ENCODE measurements at regions not wholly inside any gene's neighbourhood (a gene's known extent, or its start where the extent isn't known, plus 50 kb on each side); places are given as distances from the start of the nearest gene placed in this dataset.
A peak's percentile ranks its signal among the peaks of the same experiment; 100 is the strongest.

- H3K27ac Mint-ChIP-seq: no peak overlapping the region
Measured at GRCh38 chr2:239498576-239498975, 97.8 kb upstream of the HDAC4 start.

DNA sequence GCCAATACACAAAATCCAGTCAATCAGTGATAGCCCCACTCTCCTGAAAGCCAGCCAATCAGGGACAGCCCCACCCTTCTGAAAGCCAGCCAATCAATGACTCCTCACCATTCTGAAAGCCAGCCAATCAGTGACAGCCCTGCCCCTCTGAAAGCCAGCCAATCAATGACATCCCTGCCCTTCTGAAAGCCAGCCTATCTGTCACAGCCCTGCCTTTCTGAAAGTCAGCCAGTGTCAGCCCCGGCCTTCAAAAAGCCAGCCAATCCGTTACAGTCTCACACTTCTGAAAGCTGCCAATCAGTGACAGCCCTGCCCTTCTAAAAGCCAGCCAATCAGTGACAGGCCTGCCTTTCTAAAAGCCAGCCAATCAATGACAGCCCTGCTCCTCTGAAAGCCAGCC is 95.9 kb upstream of the HDAC4 start:
- no peaks in the 10 kb centered on the region for H3K9me3 ChIP-seq (ENCODE audit: low read depth)

More at GRCh38 chr2:239498576-239498975, 97.8 kb upstream of the HDAC4 start:
- H3K27ac ChIP-seq: no peak overlapping the region
- no peak overlapping the region for H3K9ac ChIP-seq
- no peaks in the 10 kb centered on the region for H3F3A ChIP-seq (ENCODE audit: low read depth)
- no peaks in the 10 kb centered on the region for H3K4me1 ChIP-seq
- peaks cover 9% of the 10 kb centered on the region for H3K9me3 Mint-ChIP-seq
- no peak overlapping the region for H3K4me3 ChIP-seq
- H3K4me2 ChIP-seq: no peak overlapping the region
- TF ChIP-seq, protein P1, sequence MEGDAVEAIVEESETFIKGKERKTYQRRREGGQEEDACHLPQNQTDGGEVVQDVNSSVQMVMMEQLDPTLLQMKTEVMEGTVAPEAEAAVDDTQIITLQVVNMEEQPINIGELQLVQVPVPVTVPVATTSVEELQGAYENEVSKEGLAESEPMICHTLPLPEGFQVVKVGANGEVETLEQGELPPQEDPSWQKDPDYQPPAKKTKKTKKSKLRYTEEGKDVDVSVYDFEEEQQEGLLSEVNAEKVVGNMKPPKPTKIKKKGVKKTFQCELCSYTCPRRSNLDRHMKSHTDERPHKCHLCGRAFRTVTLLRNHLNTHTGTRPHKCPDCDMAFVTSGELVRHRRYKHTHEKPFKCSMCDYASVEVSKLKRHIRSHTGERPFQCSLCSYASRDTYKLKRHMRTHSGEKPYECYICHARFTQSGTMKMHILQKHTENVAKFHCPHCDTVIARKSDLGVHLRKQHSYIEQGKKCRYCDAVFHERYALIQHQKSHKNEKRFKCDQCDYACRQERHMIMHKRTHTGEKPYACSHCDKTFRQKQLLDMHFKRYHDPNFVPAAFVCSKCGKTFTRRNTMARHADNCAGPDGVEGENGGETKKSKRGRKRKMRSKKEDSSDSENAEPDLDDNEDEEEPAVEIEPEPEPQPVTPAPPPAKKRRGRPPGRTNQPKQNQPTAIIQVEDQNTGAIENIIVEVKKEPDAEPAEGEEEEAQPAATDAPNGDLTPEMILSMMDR (IDR thresholded peaks at IDR 0.05): no peak
- TF ChIP-seq EZH2phosphoT487 (IDR thresholded peaks at IDR 0.05) (no peak), EZH2 (IDR thresholded peaks at IDR 0.05) (no peak)
- H2AFZ ChIP-seq (replicated peaks): no peak overlapping the region
- no peaks in the 10 kb centered on the region for H3K9me3 ChIP-seq (ENCODE audit: low read depth)
- no peak overlapping the region for H3K4me3 Mint-ChIP-seq
- H4K20me1 ChIP-seq (ENCODE audit: low read depth): no peaks in the 10 kb centered on the region
- H3K36me3 ChIP-seq: no peaks in the 10 kb centered on the region
- no peaks in the 10 kb centered on the region for H3K36me3 Mint-ChIP-seq
- no peak for DNase-seq (ENCODE audit: low spot score)
- H3K27me3 ChIP-seq: no peaks in the 10 kb centered on the region
- H3K4me1 Mint-ChIP-seq: peaks cover 32% of the 10 kb centered on the region
- peaks cover 17% of the 10 kb centered on the region for H3K27me3 Mint-ChIP-seq (ENCODE audit: insufficient read depth, low read depth)
- no peaks in the 10 kb centered on the region for H3K79me2 ChIP-seq (ENCODE audit: low read depth)

GRCh38 chr2:239495791-239496233 is 95.0 kb upstream of the HDAC4 start:
- no peak overlapping the region for H2AFZ ChIP-seq (replicated peaks)
- Mint-ChIP-seq H3K4me1 (peaks cover 32% of the 10 kb centered on the region), H3K9me3 (peaks cover 9% of the 10 kb centered on the region), H3K4me3 (peak overlapping the region; percentile 66), H3K27ac (peak overlapping the region; percentile 25), H3K27me3 (ENCODE audit: insufficient read depth, low read depth) (peaks cover 21% of the 10 kb centered on the region), H3K36me3 (no peaks in the 10 kb centered on the region)
- H3K27me3 ChIP-seq: no peaks in the 10 kb centered on the region
- no peaks in the 10 kb centered on the region for H3K4me1 ChIP-seq
- H4K20me1 ChIP-seq (ENCODE audit: low read depth): no peaks in the 10 kb centered on the region
- no peaks in the 10 kb centered on the region for H3K9me3 ChIP-seq (ENCODE audit: low read depth)
- no peak overlapping the region for H3K4me2 ChIP-seq
- H3F3A ChIP-seq (ENCODE audit: low read depth): no peaks in the 10 kb centered on the region
- no peaks in the 10 kb centered on the region for H3K36me3 ChIP-seq
- H3K4me3 ChIP-seq: no peak overlapping the region
- H3K79me2 ChIP-seq (ENCODE audit: low read depth): no peaks in the 10 kb centered on the region
- no peak for DNase-seq (ENCODE audit: low spot score)
- H3K9ac ChIP-seq: no peak overlapping the region
- TF ChIP-seq, protein P1 (IDR thresholded peaks at IDR 0.05): no peak
- TF ChIP-seq EZH2 (IDR thresholded peaks at IDR 0.05): no peak
- TF ChIP-seq EZH2phosphoT487 (IDR thresholded peaks at IDR 0.05): no peak
- no peak overlapping the region for H3K27ac ChIP-seq

More for the DNA sequence above, 95.9 kb upstream of the HDAC4 start:
- Histone ChIP-seq H3K27ac (no peak overlapping the region), H3K79me2 (ENCODE audit: low read depth) (no peaks in the 10 kb centered on the region), H3K27me3 (no peaks in the 10 kb centered on the region), H3K4me1 (no peaks in the 10 kb centered on the region), H3K9ac (no peak overlapping the region), H3F3A (ENCODE audit: low read depth) (no peaks in the 10 kb centered on the region), H3K4me3 (no peak overlapping the region), H4K20me1 (ENCODE audit: low read depth) (no peaks in the 10 kb centered on the region), H3K4me2 (no peak overlapping the region), H2AFZ (replicated peaks) (no peak overlapping the region), H3K36me3 (no peaks in the 10 kb centered on the region)
- no peak for DNase-seq (ENCODE audit: low spot score)
- Mint-ChIP-seq H3K4me1 (peaks cover 32% of the 10 kb centered on the region), H3K27ac (peak overlapping the region; percentile 74), H3K4me3 (peak overlapping the region; percentile 57), H3K27me3 (ENCODE audit: insufficient read depth, low read depth) (peaks cover 20% of the 10 kb centered on the region), H3K9me3 (peaks cover 9% of the 10 kb centered on the region), H3K36me3 (no peaks in the 10 kb centered on the region)
- TF ChIP-seq EZH2phosphoT487 (IDR thresholded peaks at IDR 0.05) (no peak), EZH2 (IDR thresholded peaks at IDR 0.05) (no peak)
- TF ChIP-seq, protein P1 (IDR thresholded peaks at IDR 0.05): no peak

Measured in neural progenitor cell (in vitro differentiated cells).